WTC11 (cell line): ENCODE measurements at regions not wholly inside any gene's neighbourhood (a gene's known extent, or its start where the extent isn't known, plus 50 kb on each side); places are given as distances from the start of the nearest gene placed in this dataset.

ENCODE experiments used
- ATAC-seq: fragments of 200-7000 bp; cut with Tn5 transposase; 2 replicates; pipeline ENCODE4 v1.10.0; 2021; ENCODE audit warnings: mild to moderate bottlenecking, moderate library complexity
- CTCF ChIA-PET: fragments of 300-600 bp; sonication (Branson Sonifier 250); formaldehyde crosslinking; loops from one replicate; lab custom pipeline; 2021; ENCODE audit warnings: antibody characterized with exemption; lab: Charles Lee
- POLR2A ChIA-PET: fragments of 350-600 bp; sonication (Branson Sonifier 250); formaldehyde crosslinking; loops from one replicate; lab custom pipeline; 2021; ENCODE audit warnings: antibody characterized with exemption; lab: Charles Lee
- DNase-seq: peaks from one replicate; pipeline ENCODE4 v3.0.0; 2021; ENCODE audit warnings: low spot score
- H3K27ac Mint-ChIP-seq: 2 replicates; pipeline ENCODE4 v1.8.0; 2021; ENCODE audit warnings: mixed read lengths
- H3K27me3 Mint-ChIP-seq: 2 replicates; pipeline ENCODE4 v1.8.0; 2021; ENCODE audit warnings: low read depth, mild to moderate bottlenecking, moderate library complexity, mixed read lengths
- H3K36me3 Mint-ChIP-seq: 2 replicates; pipeline ENCODE4 v1.8.0; 2021; ENCODE audit warnings: mixed read lengths
- H3K4me1 Mint-ChIP-seq: 2 replicates; pipeline ENCODE4 v1.8.0; 2022; ENCODE audit warnings: mixed read lengths
- H3K4me3 Mint-ChIP-seq: 2 replicates; pipeline ENCODE4 v1.8.0; 2021; ENCODE audit warnings: mild to moderate bottlenecking, moderate library complexity, mixed read lengths
- H3K9me3 Mint-ChIP-seq: 2 replicates; pipeline ENCODE4 v1.8.0; 2021; ENCODE audit warnings: mixed read lengths
- ATF2 ChIP-seq: sonication (generic); formaldehyde crosslinking; IDR thresholded peaks from 2 replicates; pipeline ENCODE4 v1.8.1; 2022; ENCODE audit warnings: low read depth, missing genetic modification reagents, borderline replicate concordance
- CDX4 ChIP-seq: fragments of 250-450 bp; sonication (Bioruptor Pico); IDR thresholded peaks from 2 replicates; pipeline ENCODE4 v1.9.0; 2021; ENCODE audit warnings: moderate library complexity, mild to moderate bottlenecking, inconsistent platforms, borderline replicate concordance
- ELF4 ChIP-seq: sonication (generic); formaldehyde crosslinking; IDR thresholded peaks from 2 replicates; pipeline ENCODE4 v1.8.1; 2022; ENCODE audit warnings: low read depth, mild to moderate bottlenecking, moderate library complexity, missing genetic modification reagents
- FOXJ3 ChIP-seq: sonication (generic); formaldehyde crosslinking; IDR thresholded peaks from 2 replicates; pipeline ENCODE4 v1.9.0; 2021; ENCODE audit warnings: missing genetic modification reagents, mild to moderate bottlenecking, borderline replicate concordance
- GABPB1 ChIP-seq: sonication (generic); formaldehyde crosslinking; IDR thresholded peaks from 2 replicates; pipeline ENCODE4 v1.8.1; 2023; ENCODE audit warnings: mild to moderate bottlenecking, missing genetic modification reagents
- GRHL2 ChIP-seq: fragments of 250-450 bp; sonication (Bioruptor Pico); IDR thresholded peaks from 2 replicates; pipeline ENCODE4 v1.8.0; 2022; ENCODE audit warnings: mild to moderate bottlenecking, moderate library complexity; ENCODE audit not compliant: insufficient replicate concordance, severe bottlenecking
- HMGXB4 ChIP-seq: sonication (generic); formaldehyde crosslinking; IDR thresholded peaks from 2 replicates; pipeline ENCODE4 v1.8.1; 2023; ENCODE audit warnings: mild to moderate bottlenecking, moderate library complexity, missing genetic modification reagents
- JAZF1 ChIP-seq: fragments of 250-450 bp; sonication (Bioruptor Pico); IDR thresholded peaks from 2 replicates; pipeline ENCODE4 v1.9.0; 2021; ENCODE audit warnings: moderate library complexity, mild to moderate bottlenecking, inconsistent platforms
- MLX ChIP-seq: sonication (generic); formaldehyde crosslinking; IDR thresholded peaks from 2 replicates; pipeline ENCODE4 v1.8.1; 2023; ENCODE audit warnings: mild to moderate bottlenecking, missing genetic modification reagents, moderate library complexity
- NFYB ChIP-seq: sonication (generic); formaldehyde crosslinking; conservative IDR thresholded peaks from 2 replicates; pipeline ENCODE4 v1.8.0; 2022; ENCODE audit warnings: low read depth, missing genetic modification reagents
- NR1H2 ChIP-seq: sonication (generic); formaldehyde crosslinking; IDR thresholded peaks from 2 replicates; pipeline ENCODE4 v1.9.0; 2021; ENCODE audit warnings: mild to moderate bottlenecking, moderate library complexity, missing genetic modification reagents
- RORB ChIP-seq: fragments of 250-450 bp; sonication (Bioruptor Pico); IDR thresholded peaks from 2 replicates; pipeline ENCODE4 v1.9.0; 2021; ENCODE audit warnings: mild to moderate bottlenecking
- SMAD3 ChIP-seq: sonication (generic); formaldehyde crosslinking; IDR thresholded peaks from 2 replicates; pipeline ENCODE4 v1.8.0; 2022; ENCODE audit warnings: missing genetic modification reagents, mild to moderate bottlenecking, borderline replicate concordance
- SP1 ChIP-seq: sonication (generic); formaldehyde crosslinking; conservative IDR thresholded peaks from 2 replicates; pipeline ENCODE4 v1.8.1; 2022; ENCODE audit warnings: missing genetic modification reagents
- TEAD4 ChIP-seq: sonication (generic); formaldehyde crosslinking; IDR thresholded peaks from 2 replicates; pipeline ENCODE4 v1.8.0; 2022; ENCODE audit warnings: mild to moderate bottlenecking, missing genetic modification reagents
- TP53 ChIP-seq: sonication (generic); formaldehyde crosslinking; IDR thresholded peaks from 2 replicates; pipeline ENCODE4 v1.8.1; 2023; ENCODE audit warnings: mild to moderate bottlenecking, missing genetic modification reagents
- USF2 ChIP-seq: sonication (generic); formaldehyde crosslinking; IDR thresholded peaks from 2 replicates; pipeline ENCODE4 v1.8.1; 2023; ENCODE audit warnings: mild to moderate bottlenecking, missing genetic modification reagents, moderate library complexity
- ZNF281 ChIP-seq: sonication (generic); formaldehyde crosslinking; IDR thresholded peaks from 2 replicates; pipeline ENCODE4 v1.8.0; 2023; ENCODE audit warnings: mild to moderate bottlenecking, missing genetic modification reagents
- ZNF317 ChIP-seq: sonication (generic); formaldehyde crosslinking; IDR thresholded peaks from 2 replicates; pipeline ENCODE4 v1.8.1; 2023; ENCODE audit warnings: low read depth, mild to moderate bottlenecking, moderate library complexity, missing genetic modification reagents, borderline replicate concordance
- ZNF416 ChIP-seq: fragments of 250-450 bp; sonication (Bioruptor Pico); IDR thresholded peaks from 2 replicates; pipeline ENCODE4 v1.9.0; 2021; ENCODE audit warnings: mild to moderate bottlenecking, inconsistent platforms
- ZNF512 ChIP-seq: sonication (generic); formaldehyde crosslinking; IDR thresholded peaks from 2 replicates; pipeline ENCODE4 v1.8.1; 2022; ENCODE audit warnings: missing genetic modification reagents, borderline replicate concordance

GRCh38 chr5:159539678-159540077 is 209.4 kb upstream of the IL12B start:
- no peaks in the 10 kb centered on the region for H3K36me3 Mint-ChIP-seq
- H3K27ac Mint-ChIP-seq: no peak overlapping the region
- no peak for TF ChIP-seq ZNF317 (CRISPR knock-in tag)
- no peak for TF ChIP-seq ATF2 (CRISPR knock-in tag)
- TF ChIP-seq MLX (CRISPR knock-in tag): no peak
- no peak for TF ChIP-seq ELF4 (CRISPR knock-in tag)
- no peak for TF ChIP-seq CDX4 (CRISPR knock-in tag)
- no peak for TF ChIP-seq TP53 (CRISPR knock-in tag)
- TF ChIP-seq NFYB (CRISPR knock-in tag): no peak
- no peak for TF ChIP-seq USF2 (CRISPR knock-in tag)
- no peak for TF ChIP-seq HMGXB4 (CRISPR knock-in tag)
- no peak for TF ChIP-seq SP1 (CRISPR knock-in tag)
- no peak for TF ChIP-seq ZNF416 (CRISPR knock-in tag)
- H3K4me3 Mint-ChIP-seq: no peak overlapping the region
- no peaks in the 10 kb centered on the region for H3K27me3 Mint-ChIP-seq
- ATAC-seq (no peak), DNase-seq (no peak)
- ChIA-PET POLR2A (no interaction called here), CTCF (interaction anchor here (1.4 kb wide), 1 partner anchor 235 kb away, joined by 3 read pairs; no protein-coding TSS in a partner anchor)
- H3K9me3 Mint-ChIP-seq: no peaks in the 10 kb centered on the region
- H3K4me1 Mint-ChIP-seq: no peaks in the 10 kb centered on the region

- no peaks in the 10 kb centered on the region for H3K4me1 Mint-ChIP-seq
- TF ChIP-seq HMGXB4 (CRISPR knock-in tag) (no peak), ZNF281 (CRISPR knock-in tag) (no peak), JAZF1 (CRISPR knock-in tag) (no peak), NR1H2 (no peak), SMAD3 (CRISPR knock-in tag) (no peak), FOXJ3 (CRISPR knock-in tag) (no peak), RORB (CRISPR knock-in tag) (no peak), TEAD4 (CRISPR knock-in tag) (no peak), GABPB1 (CRISPR knock-in tag) (no peak), ZNF512 (CRISPR knock-in tag) (no peak), ZNF317 (CRISPR knock-in tag) (no peak), GRHL2 (CRISPR knock-in tag) (no peak)
Observed at GRCh38 chr5:159543326-159543725, 213.0 kb upstream of the IL12B start.

More at GRCh38 chr5:159543326-159543725, 213.0 kb upstream of the IL12B start:
- ChIA-PET CTCF (no interaction called here), POLR2A (no interaction called here)
- Mint-ChIP-seq H3K36me3 (peaks cover 4% of the 10 kb centered on the region), H3K27me3 (peaks cover 2% of the 10 kb centered on the region; the same call in 1 of the 2 replicates), H3K27ac (no peak overlapping the region), H3K9me3 (peaks cover 17% of the 10 kb centered on the region), H3K4me3 (no peak overlapping the region)
- DNase-seq (no peak), ATAC-seq (no peak)
